NCI-H2196 treated with DMSO at 0.1 percent for 48 hours (cell line): ENCODE measurements at regions not wholly inside any gene's neighbourhood (a gene's known extent, or its start where the extent isn't known, plus 50 kb on each side); places are given as distances from the start of the nearest gene placed in this dataset.
"Not testable (repeated sequence)": the region's sequence is repeated elsewhere in the genome, so short reads cannot be mapped to it uniquely, and the experiment has no call there.

Experiments
- DNase-seq: peaks from one replicate; lab custom pipeline; 2025; ENCODE audit not compliant: unreplicated experiment; lab: John Stamatoyannopoulos, UW

GRCh38 chr6:169985121-169986015 lies 233.9 kb downstream of the ERMARD start:
- DNase-seq: no peak

GRCh38 chr6:169984181-169985120 lies 233.0 kb downstream of the ERMARD start:
- no peak for DNase-seq

- DNase-seq: no peak
Measured at GRCh38 chr6:169983651-169984050, 232.2 kb downstream of the ERMARD start.

GRCh38 chr6:169982461-169983386 lies 231.3 kb downstream of the ERMARD start:
- DNase-seq: no peak

- no peak for DNase-seq
Measured at GRCh38 chr6:169981969-169982368, 230.5 kb downstream of the ERMARD start.

- no peak for DNase-seq
Measured at GRCh38 chr6:169981568-169981967, 230.1 kb downstream of the ERMARD start.

- DNase-seq: no peak
Measured at GRCh38 chr6:169980826-169981450, 229.5 kb downstream of the ERMARD start.

GRCh38 chr6:169979873-169980432 lies 228.5 kb downstream of the ERMARD start:
- no peak for DNase-seq

- DNase-seq: no peak
Measured at GRCh38 chr6:169978615-169979161, 227.3 kb downstream of the ERMARD start.

GRCh38 chr6:169977434-169978265 lies 226.2 kb downstream of the ERMARD start:
- DNase-seq: no peak

- DNase-seq: no peak
Measured at GRCh38 chr6:169976301-169977081, 225.1 kb downstream of the ERMARD start.

GRCh38 chr6:169975701-169976100 lies 224.3 kb downstream of the ERMARD start:
- no peak for DNase-seq

- no peak for DNase-seq
Measured at GRCh38 chr6:169975286-169975685, 223.9 kb downstream of the ERMARD start.

- DNase-seq: no peak
Measured at GRCh38 chr6:169974663-169975062, 223.2 kb downstream of the ERMARD start.

GRCh38 chr6:169973588-169974467 lies 222.4 kb downstream of the ERMARD start:
- DNase-seq: not testable (repeated sequence)

- no peak for DNase-seq
Measured at GRCh38 chr6:169972736-169973135, 221.3 kb downstream of the ERMARD start.

GRCh38 chr6:169972101-169972651 lies 220.8 kb downstream of the ERMARD start:
- DNase-seq: no peak
